Frontal cortex (tissue), 3 donors: ENCODE measurements at regions not wholly inside any gene's neighbourhood (a gene's known extent, or its start where the extent isn't known, plus 50 kb on each side); places are given as distances from the start of the nearest gene placed in this dataset.
"Not testable (repeated sequence)": the region's sequence is repeated elsewhere in the genome, so short reads cannot be mapped to it uniquely, and the experiment has no call there.

Experiments used
- DNase-seq, 2 donors: peaks; one replicate each; pipeline ENCODE4 v3.0.0; 2012; ENCODE audit warnings: low spot score in 2 of 2
- FAIRE-seq: peaks from 2 replicates; lab custom pipeline; 2012; peaks lifted over from hg19 to GRCh38; lab: Jason Lieb, UNC
- donor health status: control.
- donor health status: control.
- donor health status: control.

DNA sequence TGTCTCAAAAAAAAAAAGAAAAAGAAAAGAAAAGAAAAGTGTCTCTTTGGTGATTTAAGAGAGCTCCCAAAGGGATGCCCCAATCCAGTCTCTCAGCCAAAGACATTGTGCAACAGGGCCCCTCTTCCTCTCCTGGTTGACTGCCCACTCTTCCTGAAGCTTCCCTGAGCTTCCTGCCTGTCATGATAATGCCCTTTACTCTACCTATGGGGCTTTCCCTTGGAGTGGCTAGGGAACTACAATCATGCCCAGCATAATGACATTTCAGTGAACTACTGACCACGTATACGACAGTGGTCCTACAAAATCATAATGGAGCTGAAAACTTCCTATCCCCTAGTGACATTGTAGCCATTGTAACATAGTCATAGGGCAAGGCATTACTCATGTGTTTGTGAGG is 118.0 kb downstream of the RASSF10 start:
- DNase-seq (no peak), FAIRE-seq (no peak)

DNA sequence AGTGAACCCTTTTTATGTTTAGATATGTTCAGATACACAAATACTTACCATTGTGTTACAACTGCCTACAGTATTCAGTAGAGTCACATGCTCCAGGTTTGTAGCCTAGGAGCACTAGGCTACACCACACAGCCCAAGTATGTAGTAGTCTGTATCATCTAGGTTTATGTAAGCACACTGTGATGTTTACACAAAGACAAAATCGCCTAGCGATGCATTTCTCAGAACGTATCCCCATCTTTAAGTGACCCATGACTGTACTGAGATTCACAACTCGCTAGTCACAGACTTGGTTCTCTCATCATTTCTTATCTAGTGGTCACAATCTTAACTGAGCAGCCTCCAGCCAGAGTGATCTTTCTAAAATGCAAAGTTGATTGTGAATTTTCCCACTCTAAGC is 119.2 kb downstream of the RASSF10 start:
- FAIRE-seq (no peak), DNase-seq (no peak)

GRCh38 chr11:13134066-13134465 is 125.0 kb downstream of the RASSF10 start:
- DNase-seq (no peak), FAIRE-seq (no peak)

- FAIRE-seq (no peak), DNase-seq (no peak)
Measured at GRCh38 chr11:13134886-13135285, 125.8 kb downstream of the RASSF10 start.

GRCh38 chr11:13135385-13136271 is 126.5 kb downstream of the RASSF10 start:
- DNase-seq (peak; percentile 18 to 30), FAIRE-seq (no peak)

DNA sequence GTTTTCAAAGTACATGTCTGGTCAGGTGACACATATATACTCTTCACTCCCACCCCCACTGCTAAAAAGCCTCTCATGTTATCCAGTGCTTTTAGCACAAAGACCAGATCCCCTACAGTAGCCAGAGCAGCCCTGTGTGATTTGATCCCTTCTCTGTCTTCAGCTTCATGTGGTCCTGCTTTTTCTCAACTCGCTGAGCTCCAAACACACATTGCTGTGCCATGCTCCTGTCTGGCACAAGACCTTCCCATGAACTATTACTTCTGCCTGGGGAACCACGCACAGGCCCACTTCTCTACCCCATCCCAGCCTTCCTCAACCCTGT is 127.1 kb downstream of the RASSF10 start:
- no peak for DNase-seq
- no peak for FAIRE-seq

DNA sequence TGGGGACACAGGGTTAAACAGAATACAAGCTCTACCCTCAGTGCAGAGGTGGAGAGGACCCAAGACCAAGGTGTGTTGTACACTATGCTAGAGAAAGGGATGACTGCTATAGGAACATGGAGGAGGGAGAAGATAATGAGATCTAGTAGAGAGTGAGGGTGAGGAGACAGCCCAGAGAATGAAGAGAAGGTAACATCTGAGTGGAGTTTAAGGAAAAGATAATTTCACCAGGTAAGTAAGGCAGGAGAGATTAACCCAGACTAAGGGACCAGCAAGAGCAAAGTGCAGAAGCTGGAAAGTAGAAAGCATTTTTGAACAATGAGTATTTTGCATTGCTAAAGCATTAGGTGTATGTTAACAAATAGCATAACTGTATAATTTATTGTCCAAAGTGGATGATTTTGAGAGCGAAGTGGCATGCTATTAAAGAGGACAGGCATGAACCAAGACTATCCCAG is 128.8 kb downstream of the RASSF10 start:
- no peak for DNase-seq

GRCh38 chr11:13139085-13139484 is 130.0 kb downstream of the RASSF10 start:
- FAIRE-seq, DNase-seq: not testable (repeated sequence)

More for the DNA sequence above, 128.8 kb downstream of the RASSF10 start:
- no peak for FAIRE-seq

GRCh38 chr11:13140028-13140870 is 131.1 kb downstream of the RASSF10 start:
- DNase-seq (no peak), FAIRE-seq (no peak)

DNA sequence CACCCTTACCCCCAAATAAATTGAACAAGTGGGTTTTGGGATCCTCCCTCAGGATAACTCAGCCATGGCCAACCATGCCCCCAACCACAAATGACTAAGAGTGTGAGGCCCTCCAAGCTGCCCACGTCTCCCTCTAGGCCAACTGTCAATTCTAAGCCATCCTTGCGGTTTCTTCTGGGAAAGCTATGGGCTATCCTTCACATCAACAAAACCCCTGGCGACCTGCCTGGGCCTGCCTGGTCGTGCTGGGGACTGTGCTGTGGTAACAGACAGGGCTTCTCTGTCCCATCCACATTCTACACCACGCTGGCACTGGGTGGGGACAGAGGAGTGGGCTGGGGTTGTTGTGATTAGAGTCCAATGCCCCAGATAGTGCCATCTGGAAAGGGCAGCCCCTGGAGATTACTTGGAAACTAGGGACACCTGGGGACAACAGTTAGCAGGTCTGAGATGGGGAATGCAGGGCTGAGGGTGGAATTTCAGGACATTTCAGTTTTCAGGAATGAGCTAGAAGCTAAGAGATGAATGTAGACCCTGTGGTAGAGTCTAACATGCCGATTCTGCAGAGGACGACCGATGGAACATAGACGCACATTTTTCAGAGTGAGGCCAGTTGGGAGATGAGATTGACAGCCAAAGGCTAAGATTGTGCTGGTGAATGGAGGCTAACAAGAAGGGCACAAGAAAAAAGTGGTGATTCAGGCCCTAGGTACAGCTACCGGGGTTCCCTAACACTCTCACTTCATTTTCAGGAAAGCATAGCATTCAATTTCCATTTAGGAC is 131.9 kb downstream of the RASSF10 start:
- FAIRE-seq (no peak), DNase-seq (no peak)

- FAIRE-seq: no peak
Measured at GRCh38 chr11:13141731-13142709, 132.9 kb downstream of the RASSF10 start.

DNA sequence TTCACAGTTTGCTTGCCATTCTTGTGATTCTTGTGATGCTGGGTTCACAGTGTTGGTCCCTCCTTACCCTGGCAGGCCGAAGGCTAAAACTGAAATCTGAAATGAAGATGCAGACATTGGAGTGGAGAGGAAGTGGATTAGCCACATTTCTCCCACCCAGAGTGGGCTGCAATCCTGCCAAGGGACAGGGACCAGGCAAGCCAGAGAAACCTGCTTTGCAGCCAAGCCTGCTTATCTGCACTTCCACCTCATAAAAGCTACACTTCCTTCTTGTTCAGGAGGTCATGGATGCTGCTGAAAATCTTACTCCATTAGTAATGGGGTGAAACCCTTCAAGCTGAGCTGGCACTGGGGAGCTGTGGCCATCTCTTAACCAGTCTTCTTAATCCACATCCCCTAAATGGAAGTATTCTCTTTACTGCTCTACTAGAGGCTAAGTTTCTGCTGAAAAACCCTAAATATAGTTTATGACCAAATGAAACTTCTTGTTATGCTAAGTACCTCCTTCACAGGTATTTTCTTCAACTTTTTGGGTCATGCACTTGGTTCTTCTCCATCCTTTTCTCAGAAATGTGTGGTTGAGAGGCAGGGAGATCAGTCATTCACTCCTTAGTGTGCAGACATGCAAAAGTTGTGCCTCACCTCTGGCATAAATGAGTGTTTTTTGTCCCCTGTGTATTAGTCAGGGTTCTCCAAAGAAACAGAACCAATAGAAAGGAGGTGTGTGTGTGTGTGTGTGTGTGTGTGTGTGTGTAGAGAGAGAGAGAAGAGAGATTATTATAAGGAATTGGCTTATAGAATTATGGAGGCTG is 133.9 kb upstream of the BMAL1 start:
- DNase-seq (no peak), FAIRE-seq (no peak)

More at GRCh38 chr11:13141731-13142709, 132.9 kb downstream of the RASSF10 start:
- no peak for DNase-seq

DNA sequence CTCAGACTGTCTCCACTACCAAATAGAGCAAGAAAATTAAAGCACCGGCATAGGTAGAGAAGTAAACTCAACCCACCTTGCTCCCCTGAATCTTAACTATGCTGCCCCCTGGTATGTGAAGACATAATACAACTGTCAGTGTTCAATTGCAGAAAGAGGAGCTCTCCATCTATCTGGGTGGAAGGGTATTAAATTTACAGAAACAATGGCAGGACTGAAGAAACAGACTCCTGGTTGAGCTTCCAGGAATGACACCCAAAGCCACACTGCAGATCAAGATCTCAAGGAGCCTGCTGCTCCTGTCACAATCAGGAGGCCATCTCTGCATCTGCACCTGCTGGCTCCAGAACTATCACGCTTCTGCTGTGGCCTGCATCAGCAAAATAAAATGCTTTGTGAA is 132.1 kb upstream of the BMAL1 start:
- DNase-seq: no peak
- no peak for FAIRE-seq

- DNase-seq (no peak), FAIRE-seq (no peak)
Measured at GRCh38 chr11:13149991-13150390, 127.6 kb upstream of the BMAL1 start.

DNA sequence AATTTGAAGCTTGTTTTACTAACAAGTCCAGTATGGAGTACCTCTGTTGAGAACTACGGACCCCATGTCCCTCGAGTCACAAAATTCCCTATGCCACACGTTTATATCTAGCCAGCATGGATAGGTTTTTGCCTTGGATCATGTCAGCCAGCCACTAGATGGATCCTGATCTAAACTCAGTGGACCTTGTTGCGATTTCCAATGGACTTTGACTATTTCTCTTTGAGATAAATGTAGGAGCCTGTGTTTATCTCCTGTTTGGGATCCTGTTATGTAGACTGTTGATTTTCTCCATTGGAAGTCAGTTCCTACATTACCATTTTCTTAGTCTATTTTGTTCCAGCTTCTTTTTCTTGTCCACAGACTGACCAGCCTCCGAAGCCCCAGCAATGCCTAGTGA is 127.1 kb upstream of the BMAL1 start:
- no peak for DNase-seq
- FAIRE-seq: no peak

DNA sequence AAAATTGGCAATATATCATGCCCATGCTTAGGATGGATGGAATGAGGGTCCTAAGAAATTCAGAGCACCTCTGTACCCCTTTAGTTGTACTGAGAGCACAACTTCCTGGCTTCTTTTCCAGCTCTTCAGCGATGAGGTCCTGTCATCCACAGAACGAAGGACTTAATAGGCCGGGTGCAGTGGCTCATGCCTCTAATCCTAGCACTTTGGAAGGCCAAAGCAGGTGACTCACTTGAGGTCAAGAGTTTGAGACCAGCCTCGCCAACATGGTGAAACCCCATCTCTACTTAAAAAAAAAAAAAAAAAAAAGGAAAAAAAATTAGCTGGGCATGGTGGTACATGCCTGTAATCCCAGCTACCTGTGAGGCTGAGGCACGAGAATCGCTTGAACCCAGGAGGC is 125.3 kb upstream of the BMAL1 start:
- DNase-seq (no peak), FAIRE-seq (no peak)

- DNase-seq (peak in 1 of 2 donors; percentile 30), FAIRE-seq (peak; percentile 97)
Measured at GRCh38 chr11:13152736-13153541, 124.7 kb upstream of the BMAL1 start.
